GM23338 (cell line): ENCODE measurements at regions not wholly inside any gene's neighbourhood (a gene's known extent, or its start where the extent isn't known, plus 50 kb on each side); places are given as distances from the start of the nearest gene placed in this dataset.

Experiments
- ATAC-seq: fragments of 200-7000 bp; cut with Tn5 transposase; 3 replicates; pipeline ENCODE4 v1.9.1; 2020
- DNase-seq: peaks from one replicate; pipeline ENCODE4 v3.0.0-alpha.2; 2015; ENCODE audit warnings: low spot score
- H2AFZ ChIP-seq: fragments of 200-600 bp; sonication (generic); 2 replicates; pipeline ENCODE4 v1.8.0; 2016; ENCODE audit warnings: antibody characterized with exemption, mild to moderate bottlenecking, moderate library complexity
- H3F3A ChIP-seq: fragments of 200-600 bp; sonication (generic); replicated peaks from 2 replicates; pipeline ENCODE4 v1.8.0; 2017; ENCODE audit warnings: antibody characterized with exemption, mixed run types, low read depth
- H3K27ac ChIP-seq: fragments of 200-600 bp; sonication (generic); 2 replicates; pipeline ENCODE4 v1.6.1; 2016; ENCODE audit warnings: low read depth
- H3K27me3 ChIP-seq: fragments of 200-600 bp; sonication (generic); 2 replicates; pipeline ENCODE4 v1.8.0; 2016; ENCODE audit warnings: mild to moderate bottlenecking, mixed run types, moderate library complexity; ENCODE audit not compliant: insufficient read depth
- H3K36me3 ChIP-seq: fragments of 200-600 bp; sonication (generic); 2 replicates; pipeline ENCODE4 v1.8.0; 2016; ENCODE audit warnings: mild to moderate bottlenecking; ENCODE audit not compliant: insufficient read depth
- H3K4me1 ChIP-seq: fragments of 200-600 bp; sonication (generic); 2 replicates; pipeline ENCODE4 v1.8.0; 2016; ENCODE audit warnings: mild to moderate bottlenecking, moderate library complexity; ENCODE audit not compliant: insufficient read depth
- H3K4me2 ChIP-seq: fragments of 200-600 bp; sonication (generic); 2 replicates; pipeline ENCODE4 v1.7.1; 2017; ENCODE audit warnings: mixed run types
- H3K4me3 ChIP-seq: fragments of 200-600 bp; sonication (generic); 2 replicates; pipeline ENCODE4 v1.6.1; 2016; ENCODE audit warnings: mixed run types
- H3K79me2 ChIP-seq: fragments of 200-600 bp; sonication (generic); replicated peaks from 2 replicates; pipeline ENCODE4 v1.8.0; 2017; ENCODE audit warnings: mild to moderate bottlenecking; ENCODE audit not compliant: insufficient read depth
- H3K9me2 ChIP-seq: fragments of 200-600 bp; sonication (generic); 2 replicates; pipeline ENCODE4 v1.8.0; 2017; ENCODE audit not compliant: insufficient read depth
- H4K20me1 ChIP-seq: fragments of 200-600 bp; sonication (generic); replicated peaks from 2 replicates; pipeline ENCODE4 v1.8.0; 2017; ENCODE audit warnings: mild to moderate bottlenecking; ENCODE audit not compliant: insufficient read depth
- H3K27ac Mint-ChIP-seq: 2 replicates; pipeline ENCODE4 v1.8.0; 2020; ENCODE audit warnings: inconsistent platforms, mild to moderate bottlenecking, moderate library complexity, mixed read lengths
- H3K27me3 Mint-ChIP-seq: 3 replicates; pipeline ENCODE4 v1.8.0; 2022; ENCODE audit warnings: low read depth, mild to moderate bottlenecking, moderate library complexity, mixed read lengths, inconsistent platforms; ENCODE audit not compliant: insufficient read depth, poor library complexity
- H3K36me3 Mint-ChIP-seq: 3 replicates; pipeline ENCODE4 v1.8.0; 2021; ENCODE audit warnings: low read depth, mild to moderate bottlenecking, inconsistent platforms, moderate library complexity, mixed read lengths
- H3K4me1 Mint-ChIP-seq: 3 replicates; pipeline ENCODE4 v1.8.0; 2020; ENCODE audit warnings: mild to moderate bottlenecking, inconsistent platforms, mixed read lengths
- H3K4me3 Mint-ChIP-seq: 3 replicates; pipeline ENCODE4 v1.8.0; 2021; ENCODE audit warnings: moderate library complexity, mild to moderate bottlenecking, inconsistent platforms, mixed read lengths
- H3K9me3 Mint-ChIP-seq: 3 replicates; pipeline ENCODE4 v1.8.0; 2020; ENCODE audit warnings: moderate library complexity, mild to moderate bottlenecking, inconsistent platforms, mixed read lengths
- CREB1 ChIP-seq: fragments of 250-450 bp; sonication (Bioruptor Pico); IDR thresholded peaks from 2 replicates; pipeline ENCODE4 v1.5.0; 2020; ENCODE audit warnings: low read depth, mild to moderate bottlenecking, moderate library complexity
- CTCF ChIP-seq, 2 experiments: fragments of 200-600 bp in 1 of 2; sonication (generic) in 1 of 2; conservative IDR thresholded peaks; 2 replicates each; pipeline versions ENCODE4 v1.5.1 to v1.6.1; 2016 to 2017; ENCODE audit warnings: antibody characterized with exemption in 2 of 2, low read depth in 2 of 2, mild to moderate bottlenecking in 2 of 2, moderate library complexity in 1 of 2
- ETS1 ChIP-seq: IDR thresholded peaks from 2 replicates; pipeline ENCODE4 v1.6.1; 2016; ENCODE audit warnings: antibody characterized with exemption
- EZH2phosphoT487 ChIP-seq: fragments of 200-600 bp; sonication (generic); IDR thresholded peaks from one replicate; pipeline ENCODE4 v1.8.1; 2018; ENCODE audit warnings: antibody characterized with exemption; ENCODE audit not compliant: unreplicated experiment
- JUNB ChIP-seq: IDR thresholded peaks from one replicate; pipeline ENCODE4 v1.6.1; 2016; ENCODE audit warnings: antibody characterized with exemption; ENCODE audit not compliant: unreplicated experiment
- NANOG ChIP-seq: IDR thresholded peaks from 2 replicates; pipeline ENCODE4 v1.6.1; 2016; ENCODE audit warnings: antibody characterized with exemption, borderline replicate concordance
- POLR2AphosphoS5 ChIP-seq: IDR thresholded peaks from 2 replicates; pipeline ENCODE4 v1.6.1; 2016; ENCODE audit warnings: antibody characterized with exemption, low read depth
- REST ChIP-seq: IDR thresholded peaks from one replicate; pipeline ENCODE4 v1.6.1; 2018; ENCODE audit warnings: antibody characterized with exemption; ENCODE audit not compliant: unreplicated experiment
- ZNF114 ChIP-seq: fragments of 250-450 bp; sonication (Bioruptor Pico); IDR thresholded peaks from 2 replicates; pipeline ENCODE4 v1.5.0; 2020; ENCODE audit warnings: mild to moderate bottlenecking, moderate library complexity
- ZNF331 ChIP-seq: fragments of 250-450 bp; sonication (Bioruptor Pico); IDR thresholded peaks from 2 replicates; pipeline ENCODE4 v1.5.0; 2020; ENCODE audit warnings: low read depth, mild to moderate bottlenecking, moderate library complexity
- TF ChIP-seq, protein P1 (sequence below): fragments of 250-450 bp; sonication (Bioruptor Pico); IDR thresholded peaks from 2 replicates; pipeline ENCODE4 v1.5.0; 2020; ENCODE audit warnings: mild to moderate bottlenecking, moderate library complexity

DNA sequence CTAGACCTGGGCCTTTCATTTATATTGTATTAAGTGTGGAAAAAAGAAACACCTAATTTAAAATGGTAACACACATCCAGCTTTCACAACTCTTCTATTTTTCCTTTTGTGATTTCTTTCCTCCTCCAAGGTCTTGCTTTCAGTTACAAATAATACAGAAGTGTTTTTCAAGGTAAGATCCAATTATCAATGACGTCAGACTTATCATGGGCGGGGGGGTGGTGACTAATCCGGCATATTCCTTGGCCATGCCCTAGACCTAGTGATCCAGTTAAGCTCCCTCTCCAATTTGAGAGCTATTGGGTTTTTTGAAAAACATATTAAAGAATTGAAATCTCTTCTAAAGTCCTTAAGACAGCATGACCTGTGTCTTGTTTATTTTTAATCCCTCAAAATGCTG lies 669.9 kb upstream of the NR5A2 start:
- H3K4me1 Mint-ChIP-seq: peaks cover 5% of the 10 kb centered on the region
- TF ChIP-seq, protein P1, sequence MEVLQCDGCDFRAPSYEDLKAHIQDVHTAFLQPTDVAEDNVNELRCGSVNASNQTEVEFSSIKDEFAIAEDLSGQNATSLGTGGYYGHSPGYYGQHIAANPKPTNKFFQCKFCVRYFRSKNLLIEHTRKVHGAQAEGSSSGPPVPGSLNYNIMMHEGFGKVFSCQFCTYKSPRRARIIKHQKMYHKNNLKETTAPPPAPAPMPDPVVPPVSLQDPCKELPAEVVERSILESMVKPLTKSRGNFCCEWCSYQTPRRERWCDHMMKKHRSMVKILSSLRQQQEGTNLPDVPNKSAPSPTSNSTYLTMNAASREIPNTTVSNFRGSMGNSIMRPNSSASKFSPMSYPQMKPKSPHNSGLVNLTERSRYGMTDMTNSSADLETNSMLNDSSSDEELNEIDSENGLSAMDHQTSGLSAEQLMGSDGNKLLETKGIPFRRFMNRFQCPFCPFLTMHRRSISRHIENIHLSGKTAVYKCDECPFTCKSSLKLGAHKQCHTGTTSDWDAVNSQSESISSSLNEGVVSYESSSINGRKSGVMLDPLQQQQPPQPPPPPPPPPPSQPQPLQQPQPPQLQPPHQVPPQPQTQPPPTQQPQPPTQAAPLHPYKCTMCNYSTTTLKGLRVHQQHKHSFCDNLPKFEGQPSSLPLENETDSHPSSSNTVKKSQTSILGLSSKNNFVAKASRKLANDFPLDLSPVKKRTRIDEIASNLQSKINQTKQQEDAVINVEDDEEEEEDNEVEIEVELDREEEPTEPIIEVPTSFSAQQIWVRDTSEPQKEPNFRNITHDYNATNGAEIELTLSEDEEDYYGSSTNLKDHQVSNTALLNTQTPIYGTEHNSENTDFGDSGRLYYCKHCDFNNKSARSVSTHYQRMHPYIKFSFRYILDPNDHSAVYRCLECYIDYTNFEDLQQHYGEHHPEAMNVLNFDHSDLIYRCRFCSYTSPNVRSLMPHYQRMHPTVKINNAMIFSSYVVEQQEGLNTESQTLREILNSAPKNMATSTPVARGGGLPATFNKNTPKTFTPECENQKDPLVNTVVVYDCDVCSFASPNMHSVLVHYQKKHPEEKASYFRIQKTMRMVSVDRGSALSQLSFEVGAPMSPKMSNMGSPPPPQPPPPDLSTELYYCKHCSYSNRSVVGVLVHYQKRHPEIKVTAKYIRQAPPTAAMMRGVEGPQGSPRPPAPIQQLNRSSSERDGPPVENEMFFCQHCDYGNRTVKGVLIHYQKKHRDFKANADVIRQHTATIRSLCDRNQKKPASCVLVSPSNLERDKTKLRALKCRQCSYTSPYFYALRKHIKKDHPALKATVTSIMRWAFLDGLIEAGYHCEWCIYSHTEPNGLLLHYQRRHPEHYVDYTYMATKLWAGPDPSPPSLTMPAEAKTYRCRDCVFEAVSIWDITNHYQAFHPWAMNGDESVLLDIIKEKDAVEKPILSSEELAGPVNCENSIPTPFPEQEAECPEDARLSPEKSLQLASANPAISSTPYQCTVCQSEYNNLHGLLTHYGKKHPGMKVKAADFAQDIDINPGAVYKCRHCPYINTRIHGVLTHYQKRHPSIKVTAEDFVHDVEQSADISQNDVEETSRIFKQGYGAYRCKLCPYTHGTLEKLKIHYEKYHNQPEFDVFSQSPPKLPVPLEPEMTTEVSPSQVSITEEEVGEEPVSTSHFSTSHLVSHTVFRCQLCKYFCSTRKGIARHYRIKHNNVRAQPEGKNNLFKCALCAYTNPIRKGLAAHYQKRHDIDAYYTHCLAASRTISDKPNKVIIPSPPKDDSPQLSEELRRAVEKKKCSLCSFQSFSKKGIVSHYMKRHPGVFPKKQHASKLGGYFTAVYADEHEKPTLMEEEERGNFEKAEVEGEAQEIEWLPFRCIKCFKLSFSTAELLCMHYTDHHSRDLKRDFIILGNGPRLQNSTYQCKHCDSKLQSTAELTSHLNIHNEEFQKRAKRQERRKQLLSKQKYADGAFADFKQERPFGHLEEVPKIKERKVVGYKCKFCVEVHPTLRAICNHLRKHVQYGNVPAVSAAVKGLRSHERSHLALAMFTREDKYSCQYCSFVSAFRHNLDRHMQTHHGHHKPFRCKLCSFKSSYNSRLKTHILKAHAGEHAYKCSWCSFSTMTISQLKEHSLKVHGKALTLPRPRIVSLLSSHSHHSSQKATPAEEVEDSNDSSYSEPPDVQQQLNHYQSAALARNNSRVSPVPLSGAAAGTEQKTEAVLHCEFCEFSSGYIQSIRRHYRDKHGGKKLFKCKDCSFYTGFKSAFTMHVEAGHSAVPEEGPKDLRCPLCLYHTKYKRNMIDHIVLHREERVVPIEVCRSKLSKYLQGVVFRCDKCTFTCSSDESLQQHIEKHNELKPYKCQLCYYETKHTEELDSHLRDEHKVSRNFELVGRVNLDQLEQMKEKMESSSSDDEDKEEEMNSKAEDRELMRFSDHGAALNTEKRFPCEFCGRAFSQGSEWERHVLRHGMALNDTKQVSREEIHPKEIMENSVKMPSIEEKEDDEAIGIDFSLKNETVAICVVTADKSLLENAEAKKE (CRISPR knock-in tag): no peak
- TF ChIP-seq REST: no peak
- TF ChIP-seq ETS1: no peak
- no peak for TF ChIP-seq CREB1 (CRISPR knock-in tag)
- no peak for TF ChIP-seq EZH2phosphoT487
- TF ChIP-seq ZNF114: no peak
- TF ChIP-seq NANOG: no peak
- TF ChIP-seq CTCF (conservative IDR thresholded peaks at IDR 0.05; ENCODE audit: low read depth in 2 of 2): no peak
- no peak for TF ChIP-seq POLR2AphosphoS5
- no peak for TF ChIP-seq JUNB
- TF ChIP-seq ZNF331 (CRISPR knock-in tag): no peak
- peaks cover 3% of the 10 kb centered on the region; the same call in 1 of the 2 replicates for H3K9me2 ChIP-seq
- no peak overlapping the region for H3K27ac ChIP-seq
- no peak for DNase-seq
- no peaks in the 10 kb centered on the region for H3K79me2 ChIP-seq
- H3F3A ChIP-seq: no peaks in the 10 kb centered on the region
- no peak overlapping the region for H3K4me3 ChIP-seq
- no peaks in the 10 kb centered on the region for H3K4me1 ChIP-seq
- H3K36me3 ChIP-seq: no peaks in the 10 kb centered on the region
- H2AFZ ChIP-seq: no peak overlapping the region
- H3K4me3 Mint-ChIP-seq: no peak overlapping the region
- H3K27ac Mint-ChIP-seq: no peak overlapping the region
- no peaks in the 10 kb centered on the region for H3K27me3 ChIP-seq
- H3K9me3 Mint-ChIP-seq: peaks cover 3% of the 10 kb centered on the region; the same call in 1 of the 3 replicates
- H3K27me3 Mint-ChIP-seq: no peaks in the 10 kb centered on the region
- H3K4me2 ChIP-seq: no peak overlapping the region
- no peaks in the 10 kb centered on the region for H4K20me1 ChIP-seq
- ATAC-seq: no peak
- H3K36me3 Mint-ChIP-seq: no peaks in the 10 kb centered on the region
